K562 (cell line): ENCODE measurements at regions not wholly inside any gene's neighbourhood (a gene's known extent, or its start where the extent isn't known, plus 50 kb on each side); places are given as distances from the start of the nearest gene placed in this dataset.

Source experiments
- THAP12 ChIP-seq: fragments of 250-450 bp; sonication (Bioruptor Pico); IDR thresholded peaks from 2 replicates; pipeline ENCODE4 v1.9.0; 2021; ENCODE audit warnings: mild to moderate bottlenecking, inconsistent platforms
- ZBTB49 ChIP-seq: sonication (generic); formaldehyde crosslinking; IDR thresholded peaks from 2 replicates; pipeline ENCODE4 v1.8.0; 2022; ENCODE audit warnings: missing genetic modification reagents, mild to moderate bottlenecking, borderline replicate concordance
- ZNF263 ChIP-seq: sonication (generic); formaldehyde crosslinking; IDR thresholded peaks from 2 replicates; pipeline ENCODE4 v1.8.0; 2022; ENCODE audit warnings: mild to moderate bottlenecking, missing genetic modification reagents, borderline replicate concordance
- TF ChIP-seq, protein P1 (sequence below): sonication (generic); formaldehyde crosslinking; IDR thresholded peaks from 2 replicates; pipeline ENCODE4 v1.5.0; 2020; ENCODE audit warnings: missing genetic modification reagents

DNA sequence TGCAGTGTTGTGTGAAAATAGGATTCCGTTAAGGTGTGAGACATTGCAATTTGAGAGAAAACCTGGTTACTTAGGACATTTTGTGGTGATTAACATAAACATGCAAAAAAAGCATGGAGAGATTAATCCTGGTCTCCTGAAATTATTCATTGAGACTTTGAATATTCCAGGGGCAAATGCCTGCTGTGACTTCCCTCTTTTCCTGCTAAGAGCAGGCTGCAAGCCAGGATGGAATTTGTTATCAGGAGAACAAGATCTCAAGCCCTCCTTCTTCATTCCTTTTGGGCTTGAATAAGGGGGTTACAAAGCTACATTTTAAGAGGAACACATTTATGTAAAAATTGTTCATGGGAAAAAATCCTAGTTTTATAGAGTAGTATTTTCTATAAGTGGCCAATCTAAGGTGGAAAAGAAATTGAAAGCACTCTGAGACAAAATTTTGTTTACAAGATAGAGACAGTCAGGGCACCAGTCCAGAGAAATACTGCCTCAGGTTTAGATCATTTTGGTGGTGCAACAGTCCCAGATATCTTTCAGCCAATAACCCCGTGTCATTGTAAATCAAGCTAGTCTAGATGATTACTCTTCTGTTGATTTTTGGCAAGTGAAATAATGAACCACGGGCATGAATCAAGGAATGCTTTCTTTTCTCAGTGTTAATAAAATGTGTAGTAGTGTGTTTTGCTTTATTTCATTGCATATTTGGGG is 1528.3 kb upstream of the AGA start (continued):
- TF ChIP-seq THAP12 (CRISPR knock-in tag) (no peak), ZNF263 (CRISPR knock-in tag) (no peak), ZBTB49 (CRISPR knock-in tag) (no peak)
- TF ChIP-seq, protein P1, sequence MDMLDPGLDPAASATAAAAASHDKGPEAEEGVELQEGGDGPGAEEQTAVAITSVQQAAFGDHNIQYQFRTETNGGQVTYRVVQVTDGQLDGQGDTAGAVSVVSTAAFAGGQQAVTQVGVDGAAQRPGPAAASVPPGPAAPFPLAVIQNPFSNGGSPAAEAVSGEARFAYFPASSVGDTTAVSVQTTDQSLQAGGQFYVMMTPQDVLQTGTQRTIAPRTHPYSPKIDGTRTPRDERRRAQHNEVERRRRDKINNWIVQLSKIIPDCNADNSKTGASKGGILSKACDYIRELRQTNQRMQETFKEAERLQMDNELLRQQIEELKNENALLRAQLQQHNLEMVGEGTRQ (CRISPR knock-in tag) = no peak
